ENCODE measurements at regions not wholly inside any gene's neighbourhood (a gene's known extent, or its start where the extent isn't known, plus 50 kb on each side); places are given as distances from the start of the nearest gene placed in this dataset.
A peak's percentile ranks its signal among the peaks of the same experiment; 100 is the strongest.

- Histone ChIP-seq H3K18ac (ENCODE audit: low read depth, low read length) (peak overlapping the region; percentile 40; the same call in 1 of the 2 replicates), H3K9ac (ENCODE audit: low read depth, low read length) (no peak overlapping the region), H3K4me1 (ENCODE audit: control insufficient read depth, insufficient read depth, low read length) (no peaks in the 10 kb centered on the region; the same call in 1 of the 2 replicates), H4K8ac (ENCODE audit: low read depth in 2 of 2, low read length in 2 of 2) (no peak overlapping the region), H3K4me3 (ENCODE audit: insufficient read depth, low read depth, low read length) (no peak overlapping the region), H2AK9ac (replicated peaks; ENCODE audit: low read depth, low read length, poor library complexity) (no peak overlapping the region), H3K36me3 (ENCODE audit: control insufficient read depth, insufficient read depth, low read length) (no peaks in the 10 kb centered on the region), H2AK5ac (ENCODE audit: low read depth, low read length) (no peak overlapping the region), H3K27ac (ENCODE audit: insufficient read depth, low read length) (no peak overlapping the region), H2AFZ (replicated peaks; ENCODE audit: low read length, poor library complexity) (no peak overlapping the region), H2BK5ac (ENCODE audit: low read depth, low read length, poor library complexity, severe bottlenecking) (no peak overlapping the region), H2BK15ac (ENCODE audit: low read depth, low read length) (no peak overlapping the region), H4K5ac (ENCODE audit: low read depth, low read length) (peak overlapping the region; percentile 3; the same call in 1 of the 2 replicates), H3K14ac (replicated peaks; ENCODE audit: low read depth, low read length) (no peak overlapping the region), H3K4ac (ENCODE audit: low read depth, low read length) (peak overlapping the region; percentile 15; the same call in 1 of the 2 replicates), H3K23ac (ENCODE audit: low read depth, low read length) (no peak overlapping the region), H3K27me3 (ENCODE audit: control insufficient read depth, insufficient read depth, low read length) (peaks cover 5% of the 10 kb centered on the region), H4K20me1 (ENCODE audit: insufficient read depth, low read length) (no peaks in the 10 kb centered on the region), H2BK120ac (ENCODE audit: low read depth, low read length) (no peak overlapping the region), H3K79me1 (ENCODE audit: low read depth in 1 of 2, low read length in 2 of 2) (no peaks in the 10 kb centered on the region), H4K91ac (ENCODE audit: insufficient read depth, low read depth, low read length) (no peak overlapping the region), H2BK20ac (ENCODE audit: low read depth, low read length) (no peak overlapping the region), H3K9me3 (ENCODE audit: control insufficient read depth, insufficient read depth, low read length) (no peaks in the 10 kb centered on the region), H3K56ac (ENCODE audit: extremely low read depth, insufficient read depth, low read length) (no peak overlapping the region), H3K9me1 (ENCODE audit: insufficient read depth, low read length) (peaks cover 6% of the 10 kb centered on the region; the same call in 1 of the 2 replicates), H3K4me2 (ENCODE audit: low read depth, low read length) (no peak overlapping the region)
- intact Hi-C loops (cut with micrococcal nuclease), result no loop called here
- dilution Hi-C loops (cut with HindIII; ENCODE audit: low sequenced_read_pairs, unreplicated experiment), result no loop called here
- BruUV-seq (replicated peaks), result no TSS peak
- ChIA-PET CTCF (interaction anchor here (0.6 kb wide), 1 partner anchor 88 kb away, joined by 4 read pairs; no protein-coding TSS in a partner anchor), POLR2A (ENCODE audit: unreplicated experiment) (no interaction called here)
- no peak for TF ChIP-seq CTCF (conservative IDR thresholded peaks at IDR 0.05; ENCODE audit: low read depth, low read length)
- TF ChIP-seq RAD21 (IDR thresholded peaks at IDR 0.05; ENCODE audit: low read length), result no peak
- no peak for TF ChIP-seq NFE2L2 (IDR thresholded peaks at IDR 0.05; ENCODE audit: low read depth, low read length)
- no peak for TF ChIP-seq MAZ (IDR thresholded peaks at IDR 0.05; ENCODE audit: borderline replicate concordance, low read depth, low read length)
- in situ Hi-C loops (cut with MboI; ENCODE audit: low sequenced_read_pairs), result no loop called here
- 80% methylated on average over 1 of the region's 6 CpGs; no CpG with 5 or more reads in 1 of the 2 experiments for WGBS, 2 experiments (ENCODE audit: extremely low coverage in 2 of 2, insufficient read length in 1 of 2)
- no peak for DNase-seq
- ATAC-seq (ENCODE audit: low read depth), result no peak
Measured at GRCh38 chr15:68517285-68517761, 61.5 kb upstream of the CORO2B start.

All from IMR-90 (cell line).